Endothelial cell of umbilical vein (primary cell): ENCODE measurements at regions not wholly inside any gene's neighbourhood (a gene's known extent, or its start where the extent isn't known, plus 50 kb on each side); places are given as distances from the start of the nearest gene placed in this dataset.
"Not testable (repeated sequence)": the region's sequence is repeated elsewhere in the genome, so short reads cannot be mapped to it uniquely, and the experiment has no call there.

Source experiments
- EZH2 ChIP-seq: IDR thresholded peaks from 2 replicates; pipeline ENCODE4 v1.6.1; 2012; ENCODE audit warnings: borderline replicate concordance, low read depth, mild to moderate bottlenecking, moderate library complexity, low read length, inconsistent platforms; ENCODE audit not compliant: severe bottlenecking
- FOS ChIP-seq: IDR thresholded peaks from 2 replicates; pipeline ENCODE4 v1.6.1; 2011; ENCODE audit warnings: mild to moderate bottlenecking, low read length, moderate library complexity, borderline replicate concordance; ENCODE audit not compliant: insufficient read depth
- GATA2 ChIP-seq: IDR thresholded peaks from 2 replicates; pipeline ENCODE4 v1.7.0; 2011; ENCODE audit warnings: low read depth, mild to moderate bottlenecking, moderate library complexity, mixed read lengths, low read length; ENCODE audit not compliant: insufficient read length, insufficient read depth
- JUN ChIP-seq: IDR thresholded peaks from 2 replicates; pipeline ENCODE4 v1.6.1; 2011; ENCODE audit warnings: borderline replicate concordance, low read depth; ENCODE audit not compliant: insufficient read length, insufficient read depth
- MYC ChIP-seq: IDR thresholded peaks from one replicate; pipeline ENCODE4 v1.6.1; 2011; ENCODE audit warnings: mild to moderate bottlenecking, low read depth, low read length
- POLR2A ChIP-seq: IDR thresholded peaks from 2 replicates; pipeline ENCODE4 v1.6.1; 2012; ENCODE audit warnings: low read depth, mild to moderate bottlenecking, control low read depth, low read length
- POLR2AphosphoS5 ChIP-seq: IDR thresholded peaks from 2 replicates; pipeline ENCODE4 v1.6.1; 2012; ENCODE audit warnings: low read depth, mild to moderate bottlenecking, control low read depth, low read length, moderate library complexity; ENCODE audit not compliant: insufficient read depth
- TF ChIP-seq, protein P1 (sequence below), 2 donors: IDR thresholded peaks; 1 replicate in 1 of 2; 2 replicates in 1 of 2; pipeline ENCODE4 v1.5.1; 2011; ENCODE audit warnings: low read length in 2 of 2, mild to moderate bottlenecking in 2 of 2, moderate library complexity in 2 of 2, control low read depth in 1 of 2, inconsistent platforms in 1 of 2, low read depth in 1 of 2; ENCODE audit not compliant: insufficient read depth in 1 of 2; ENCODE audit errors: extremely low read depth in 1 of 2
- TF ChIP-seq, protein P2 (sequence below): IDR thresholded peaks from 2 replicates; pipeline ENCODE4 v1.6.1; 2011; ENCODE audit not compliant: insufficient read depth, insufficient read length

DNA sequence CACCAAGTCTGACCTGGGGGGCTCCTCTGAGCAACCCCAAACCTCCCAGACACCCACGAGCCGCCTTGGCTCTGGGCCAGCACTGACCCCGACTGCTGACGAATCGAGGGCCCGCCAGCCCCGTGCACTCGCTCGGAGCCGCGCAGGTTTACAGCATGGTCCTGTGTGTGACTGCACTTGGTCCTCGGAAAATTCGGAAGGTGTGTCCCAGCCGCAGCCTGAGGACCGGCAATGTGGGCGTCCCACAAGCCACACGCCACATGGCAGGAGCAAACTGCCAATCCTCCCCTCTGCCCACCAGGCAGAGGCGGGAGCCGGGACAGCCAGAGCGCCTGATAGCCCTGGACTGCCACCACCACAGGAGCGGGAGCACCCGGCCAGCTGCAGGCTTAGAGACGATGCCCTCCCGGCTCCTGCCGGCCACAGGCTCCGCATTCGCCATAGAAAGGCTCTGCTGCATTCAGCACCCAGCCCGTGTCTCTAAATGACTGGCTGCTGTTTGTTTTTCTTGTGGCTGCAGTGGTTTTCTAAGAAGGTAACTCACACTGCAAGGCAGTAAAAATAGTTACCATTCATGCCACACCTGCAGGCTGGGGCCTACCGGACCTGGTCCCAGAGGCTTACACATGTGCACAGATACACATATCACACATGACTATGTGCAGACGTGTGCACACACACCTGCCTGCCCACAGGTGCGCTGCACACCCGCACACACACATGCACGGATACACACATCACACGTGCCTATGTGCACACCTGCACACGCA lies 5415.3 kb upstream of the TPTE start:
- TF ChIP-seq, protein P1, sequence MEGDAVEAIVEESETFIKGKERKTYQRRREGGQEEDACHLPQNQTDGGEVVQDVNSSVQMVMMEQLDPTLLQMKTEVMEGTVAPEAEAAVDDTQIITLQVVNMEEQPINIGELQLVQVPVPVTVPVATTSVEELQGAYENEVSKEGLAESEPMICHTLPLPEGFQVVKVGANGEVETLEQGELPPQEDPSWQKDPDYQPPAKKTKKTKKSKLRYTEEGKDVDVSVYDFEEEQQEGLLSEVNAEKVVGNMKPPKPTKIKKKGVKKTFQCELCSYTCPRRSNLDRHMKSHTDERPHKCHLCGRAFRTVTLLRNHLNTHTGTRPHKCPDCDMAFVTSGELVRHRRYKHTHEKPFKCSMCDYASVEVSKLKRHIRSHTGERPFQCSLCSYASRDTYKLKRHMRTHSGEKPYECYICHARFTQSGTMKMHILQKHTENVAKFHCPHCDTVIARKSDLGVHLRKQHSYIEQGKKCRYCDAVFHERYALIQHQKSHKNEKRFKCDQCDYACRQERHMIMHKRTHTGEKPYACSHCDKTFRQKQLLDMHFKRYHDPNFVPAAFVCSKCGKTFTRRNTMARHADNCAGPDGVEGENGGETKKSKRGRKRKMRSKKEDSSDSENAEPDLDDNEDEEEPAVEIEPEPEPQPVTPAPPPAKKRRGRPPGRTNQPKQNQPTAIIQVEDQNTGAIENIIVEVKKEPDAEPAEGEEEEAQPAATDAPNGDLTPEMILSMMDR (IDR thresholded peaks at IDR 0.05; ENCODE audit: extremely low read depth in 1 of 2, insufficient read depth in 1 of 2, low read depth in 1 of 2, low read length in 2 of 2), result not testable (repeated sequence)
- not testable (repeated sequence) for TF ChIP-seq FOS, POLR2A, POLR2AphosphoS5, MYC, EZH2, JUN, GATA2
- TF ChIP-seq, protein P2, sequence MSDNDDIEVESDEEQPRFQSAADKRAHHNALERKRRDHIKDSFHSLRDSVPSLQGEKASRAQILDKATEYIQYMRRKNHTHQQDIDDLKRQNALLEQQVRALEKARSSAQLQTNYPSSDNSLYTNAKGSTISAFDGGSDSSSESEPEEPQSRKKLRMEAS, result not testable (repeated sequence)
